GM21825 (cell line): ENCODE measurements at regions not wholly inside any gene's neighbourhood (a gene's known extent, or its start where the extent isn't known, plus 50 kb on each side); places are given as distances from the start of the nearest gene placed in this dataset.
"Not testable (repeated sequence)": the region's sequence is repeated elsewhere in the genome, so short reads cannot be mapped to it uniquely, and the experiment has no call there.

Experiments used
- ATAC-seq: cut with Tn5 transposase; IDR thresholded peaks from one replicate; pipeline ENCODE4 v1.9.1; 2021; ENCODE audit warnings: mild to moderate bottlenecking, moderate library complexity; ENCODE audit not compliant: unreplicated experiment

DNA sequence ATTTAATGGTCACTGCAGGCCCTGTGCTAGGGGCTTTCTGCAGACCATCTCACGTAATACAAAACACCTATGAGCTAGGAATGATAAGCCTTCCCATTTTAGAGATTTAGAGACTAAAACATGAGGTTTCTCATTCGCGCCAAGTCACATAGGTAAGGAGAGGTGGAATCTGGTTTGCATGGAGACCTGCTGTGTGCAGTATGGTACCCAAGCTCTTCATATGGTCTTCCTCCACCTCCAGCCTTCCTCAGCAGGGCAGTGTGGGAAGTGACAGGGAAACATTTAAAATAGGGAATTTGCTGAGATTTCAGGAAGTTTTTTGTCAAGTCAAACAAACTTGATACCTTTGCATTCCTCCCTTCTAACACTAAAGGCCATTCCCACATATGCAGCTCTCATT lies 337.6 kb downstream of the IL20RB start:
- ATAC-seq: no peak

- ATAC-seq: no peak
Observed at GRCh38 chr3:137296116-137296515, 338.3 kb downstream of the IL20RB start.

- no peak for ATAC-seq
Observed at GRCh38 chr3:137297770-137298169, 340.0 kb downstream of the IL20RB start.

GRCh38 chr3:137300703-137301102 lies 342.9 kb downstream of the IL20RB start:
- no peak for ATAC-seq

GRCh38 chr3:137304313-137305056 lies 346.7 kb downstream of the IL20RB start:
- ATAC-seq: no peak

DNA sequence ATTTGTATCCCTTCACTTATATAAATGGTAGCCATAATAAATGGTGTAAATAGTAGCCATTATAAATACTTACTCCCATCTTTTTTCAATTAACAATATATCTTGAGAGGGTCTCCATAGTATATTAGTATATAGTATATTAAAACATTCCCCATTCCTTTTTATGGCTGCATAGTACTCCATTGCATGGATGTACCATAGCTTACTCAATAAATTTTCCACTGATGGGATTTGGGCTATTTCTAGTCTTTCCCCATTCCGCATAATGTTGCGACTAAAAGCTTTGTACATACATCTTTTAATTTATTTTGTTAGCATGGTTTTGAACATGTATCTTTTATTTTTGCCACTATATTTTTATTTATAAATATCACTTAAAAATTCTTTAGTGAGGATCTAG lies 366.3 kb downstream of the IL20RB start:
- no peak for ATAC-seq

GRCh38 chr3:137325170-137325569 lies 367.4 kb downstream of the IL20RB start:
- no peak for ATAC-seq

- no peak for ATAC-seq
Observed at GRCh38 chr3:137325934-137326333, 368.2 kb downstream of the IL20RB start.

DNA sequence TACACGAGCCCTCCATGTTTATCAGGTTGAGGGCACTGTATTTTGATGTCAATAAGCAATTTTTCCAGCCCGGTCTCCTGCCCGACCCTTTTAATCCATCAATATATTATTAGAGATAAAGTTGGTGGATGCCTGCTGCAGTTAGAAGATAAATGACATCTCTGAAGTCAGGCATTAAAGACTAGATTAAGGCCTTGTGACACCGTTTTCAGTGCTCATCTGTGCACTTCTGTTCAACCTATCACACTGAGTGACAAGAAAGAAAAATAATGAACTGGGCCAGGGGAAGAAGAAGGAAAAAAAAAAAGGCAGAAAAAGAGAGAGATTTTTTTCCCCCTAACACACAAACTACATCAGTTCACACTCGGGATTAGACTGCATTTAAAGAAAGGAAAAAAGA lies 371.8 kb downstream of the IL20RB start:
- no peak for ATAC-seq

GRCh38 chr3:137330246-137330645 lies 372.5 kb downstream of the IL20RB start:
- ATAC-seq: no peak

DNA sequence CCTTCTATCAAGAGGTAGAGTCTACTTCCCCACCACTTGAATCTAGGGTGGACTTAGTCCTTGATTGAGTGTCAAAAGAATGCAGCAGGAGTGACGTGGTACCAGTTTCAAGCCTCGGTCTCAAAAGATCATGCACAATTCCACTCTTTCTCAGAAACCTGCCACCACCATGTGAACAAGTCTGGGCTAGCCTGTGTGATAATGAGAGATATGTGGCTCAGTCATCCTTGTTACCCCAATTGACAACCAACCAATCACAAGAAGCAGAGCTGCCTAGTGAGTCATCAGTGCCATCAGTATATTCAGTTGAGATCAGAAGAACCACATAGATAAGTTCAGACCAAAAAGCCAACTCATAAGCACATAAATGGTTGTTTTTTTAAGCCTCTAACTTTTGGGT lies 374.5 kb downstream of the IL20RB start:
- ATAC-seq: no peak

DNA sequence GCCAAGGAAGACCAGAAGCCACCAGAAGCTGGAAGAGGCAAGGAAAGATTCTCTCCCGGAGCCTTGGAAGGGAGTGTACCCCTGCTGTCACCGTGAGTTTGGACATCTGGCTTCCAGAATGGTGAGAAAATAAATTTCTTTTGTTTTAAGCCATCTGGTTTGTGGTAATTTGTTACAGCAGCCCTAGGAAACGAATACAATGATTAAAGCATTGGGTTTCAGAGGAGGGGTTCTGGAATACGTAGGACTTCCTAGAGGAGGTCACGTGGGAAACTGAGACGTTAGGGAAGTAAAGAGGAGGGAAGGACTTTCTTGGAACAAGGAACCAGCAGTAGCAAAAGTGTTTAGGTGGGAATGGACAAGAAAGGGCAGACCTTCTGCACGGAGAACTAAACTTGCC lies 377.7 kb downstream of the IL20RB start:
- ATAC-seq: no peak

GRCh38 chr3:137338400-137338799 lies 380.6 kb downstream of the IL20RB start:
- ATAC-seq: not testable (repeated sequence)

DNA sequence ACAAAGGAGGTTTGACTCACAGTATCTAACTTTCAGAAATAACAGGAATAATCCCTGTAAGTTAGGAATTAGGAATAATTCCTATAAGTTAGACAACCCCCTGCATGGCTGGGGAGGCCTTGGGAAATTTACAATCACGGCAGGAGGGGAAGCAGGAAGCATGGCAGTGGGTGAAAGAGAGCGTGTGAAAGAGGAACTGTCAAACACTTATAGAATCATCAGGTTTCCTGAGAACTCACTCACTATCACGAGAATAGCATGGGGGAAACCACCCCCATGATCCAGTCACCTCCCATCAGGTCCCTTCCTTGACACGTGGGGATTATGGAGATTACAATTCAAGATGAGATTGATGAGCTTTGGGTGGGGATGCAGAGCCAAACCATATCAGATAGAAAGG lies 385.5 kb downstream of the IL20RB start:
- ATAC-seq: no peak

- no peak for ATAC-seq
Observed at GRCh38 chr3:137347132-137347531, 389.3 kb downstream of the IL20RB start.

- no peak for ATAC-seq
Observed at GRCh38 chr3:137347817-137348368, 390.1 kb downstream of the IL20RB start.

- ATAC-seq: no peak
Observed at GRCh38 chr3:137348936-137349335, 391.2 kb downstream of the IL20RB start.

GRCh38 chr3:137349557-137350348 lies 392.0 kb downstream of the IL20RB start:
- ATAC-seq: no peak

DNA sequence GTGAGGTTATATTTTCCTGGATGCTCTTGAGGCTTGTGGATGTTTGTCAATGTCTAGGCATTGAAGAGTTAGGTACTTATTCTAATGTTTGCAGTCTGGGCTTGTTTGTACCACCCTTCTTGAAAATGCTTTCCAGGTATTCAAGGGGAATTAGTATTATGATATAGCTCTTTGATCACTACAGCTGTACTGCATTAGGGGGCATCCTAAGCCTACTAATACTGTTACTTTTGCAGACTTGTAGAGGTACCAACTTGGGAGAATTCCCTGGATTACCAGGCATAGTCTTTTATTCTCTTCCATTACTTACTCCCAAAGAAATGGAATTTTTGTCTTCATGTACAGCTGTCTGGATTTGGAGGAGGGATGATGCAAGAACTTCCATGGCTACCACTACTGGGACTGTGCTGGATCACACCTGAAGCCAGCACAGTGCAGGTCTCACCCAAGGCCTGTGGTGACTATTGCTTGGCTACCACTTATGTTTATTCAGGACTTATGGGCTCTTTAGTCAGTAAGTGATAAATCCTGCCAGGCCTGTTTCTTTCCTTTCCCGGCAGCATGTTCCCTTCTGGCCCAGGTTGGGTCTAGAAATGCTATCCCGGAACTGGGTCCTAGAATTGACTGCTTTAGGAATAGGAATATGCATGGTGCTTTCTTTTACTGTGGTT lies 402.9 kb downstream of the IL20RB start:
- ATAC-seq: no peak

DNA sequence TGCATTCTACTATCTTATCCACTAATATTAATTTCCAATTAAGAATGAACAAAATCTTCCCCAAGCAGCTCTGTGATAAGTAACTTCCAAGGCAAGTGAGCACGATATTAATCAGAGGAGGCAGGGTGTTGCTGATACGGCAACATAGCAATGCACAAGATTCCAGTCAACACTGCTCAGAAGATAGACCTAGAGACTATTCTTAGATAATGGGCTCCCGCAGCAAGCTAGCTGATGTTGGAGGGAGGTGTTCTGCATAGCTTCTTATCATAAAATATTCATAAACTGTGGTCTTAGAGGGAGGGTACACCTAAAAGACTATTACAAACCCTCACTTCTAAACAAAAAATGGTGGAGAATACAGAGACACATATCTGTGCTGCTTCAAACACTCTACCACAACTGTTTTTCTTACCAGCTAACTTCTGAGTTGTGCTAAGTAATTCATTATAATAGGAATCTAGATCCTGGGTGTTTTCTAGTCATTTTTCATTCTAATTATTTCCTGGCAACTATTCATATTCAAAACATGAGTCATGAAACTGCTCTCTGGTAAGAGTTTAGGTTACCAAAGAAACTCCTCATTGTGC lies 382.0 kb upstream of the SOX14 start:
- ATAC-seq: no peak

DNA sequence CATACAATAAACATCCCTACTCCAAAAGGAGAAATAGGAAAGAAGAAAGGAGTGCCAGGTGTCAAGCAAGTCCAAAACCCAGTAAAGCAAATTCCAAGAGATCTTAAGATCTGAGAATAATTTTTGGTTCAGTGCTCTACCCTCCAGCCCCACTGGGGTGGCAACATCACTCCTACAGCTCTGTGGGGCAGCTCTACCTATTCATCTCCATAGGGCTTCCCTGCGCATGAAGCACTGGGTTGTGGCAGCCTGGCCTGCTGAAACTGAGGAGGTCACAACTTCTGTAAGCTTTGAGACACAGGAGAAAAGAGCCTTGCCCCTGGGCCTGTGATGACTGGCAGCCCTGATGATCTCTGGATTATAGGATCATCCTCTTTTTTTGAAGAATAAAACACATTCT lies 378.2 kb upstream of the SOX14 start:
- ATAC-seq: no peak
